ENCODE measurements at regions not wholly inside any gene's neighbourhood (a gene's known extent, or its start where the extent isn't known, plus 50 kb on each side); places are given as distances from the start of the nearest gene placed in this dataset.

GRCh38 chr12:4984344-4984743 lies 59.3 kb upstream of the KCNA5 start:
- no TSS peak for BruUV-seq (replicated peaks)

GRCh38 chr12:4984971-4985370 lies 58.7 kb upstream of the KCNA5 start:
- no peaks in the 10 kb centered on the region for H3K27me3 ChIP-seq (ENCODE audit: control insufficient read depth in 2 of 2, insufficient read depth in 2 of 2, low read length in 2 of 2)
- DNase-seq (ENCODE audit: low read depth, low spot score) (no peak), FAIRE-seq (no peak)
- ChIA-PET POLR2A (no interaction called here), CTCF (no interaction called here)
- H3K36me3 ChIP-seq (ENCODE audit: control insufficient read depth in 2 of 2, extremely low read depth in 1 of 2, insufficient read depth in 2 of 2, low read length in 2 of 2) = no peaks in the 10 kb centered on the region
- no peaks in the 10 kb centered on the region for H3K9me1 ChIP-seq (replicated peaks; ENCODE audit: control insufficient read depth, extremely low read depth, insufficient read depth, low read length)
- no peak overlapping the region for H3K9ac ChIP-seq (replicated peaks; ENCODE audit: extremely low read depth, insufficient read depth, low read length)
- H3K4me2 ChIP-seq (ENCODE audit: insufficient read depth, low read length) = no peak overlapping the region
- intact Hi-C loops (cut with micrococcal nuclease) = no loop called here
- H3K79me2 ChIP-seq (ENCODE audit: control insufficient read depth, insufficient read depth, low read length) = no peaks in the 10 kb centered on the region
- H3K4me1 ChIP-seq (ENCODE audit: control insufficient read depth, extremely low read depth, insufficient read depth, low read length) = no peaks in the 10 kb centered on the region
- no peak overlapping the region for H2AFZ ChIP-seq (ENCODE audit: low read depth, low read length)
- dilution Hi-C loops (cut with MboI; ENCODE audit: extremely low pct_ligation_motif_present, low sequenced_read_pairs) = no loop called here
- no TSS peak for BruUV-seq (replicated peaks)
- H4K20me1 ChIP-seq (replicated peaks; ENCODE audit: control insufficient read depth, extremely low read depth, insufficient read depth, low read length) = no peaks in the 10 kb centered on the region
- no peak overlapping the region for H3K27ac ChIP-seq (ENCODE audit: insufficient read depth, low read depth, low read length)
- H3K9me3 ChIP-seq (replicated peaks; ENCODE audit: control insufficient read depth, insufficient read depth, low read length) = no peaks in the 10 kb centered on the region
- no peak overlapping the region for H3K4me3 ChIP-seq (replicated peaks in 1 of 3; ENCODE audit: insufficient read depth in 1 of 3, low read depth in 1 of 3, low read length in 3 of 3)
- TF ChIP-seq FOS (IDR thresholded peaks at IDR 0.05; ENCODE audit: borderline replicate concordance, insufficient read depth, low read length) = no peak
- TF ChIP-seq POLR2A (IDR thresholded peaks at IDR 0.05; ENCODE audit: low read depth, low read length) = no peak

More at GRCh38 chr12:4984344-4984743, 59.3 kb upstream of the KCNA5 start:
- intact Hi-C loops (cut with micrococcal nuclease) = no loop called here
- Histone ChIP-seq H3K4me2 (ENCODE audit: insufficient read depth, low read length) (no peak overlapping the region), H3K4me1 (ENCODE audit: control insufficient read depth, extremely low read depth, insufficient read depth, low read length) (no peaks in the 10 kb centered on the region), H3K9ac (replicated peaks; ENCODE audit: extremely low read depth, insufficient read depth, low read length) (no peak overlapping the region), H3K9me1 (replicated peaks; ENCODE audit: control insufficient read depth, extremely low read depth, insufficient read depth, low read length) (no peaks in the 10 kb centered on the region), H3K4me3 (replicated peaks in 1 of 3; ENCODE audit: insufficient read depth in 1 of 3, low read depth in 1 of 3, low read length in 3 of 3) (no peak overlapping the region), H4K20me1 (replicated peaks; ENCODE audit: control insufficient read depth, extremely low read depth, insufficient read depth, low read length) (no peaks in the 10 kb centered on the region), H3K79me2 (ENCODE audit: control insufficient read depth, insufficient read depth, low read length) (no peaks in the 10 kb centered on the region), H3K36me3 (ENCODE audit: control insufficient read depth in 2 of 2, extremely low read depth in 1 of 2, insufficient read depth in 2 of 2, low read length in 2 of 2) (no peaks in the 10 kb centered on the region), H3K9me3 (replicated peaks; ENCODE audit: control insufficient read depth, insufficient read depth, low read length) (no peaks in the 10 kb centered on the region), H2AFZ (ENCODE audit: low read depth, low read length) (no peak overlapping the region), H3K27ac (ENCODE audit: insufficient read depth, low read depth, low read length) (no peak overlapping the region), H3K27me3 (ENCODE audit: control insufficient read depth in 2 of 2, insufficient read depth in 2 of 2, low read length in 2 of 2) (no peaks in the 10 kb centered on the region)
- dilution Hi-C loops (cut with MboI; ENCODE audit: extremely low pct_ligation_motif_present, low sequenced_read_pairs) = no loop called here
- DNase-seq (ENCODE audit: low read depth, low spot score) = no peak
- POLR2A ChIA-PET = no interaction called here
- no peak for TF ChIP-seq POLR2AphosphoS5 (IDR thresholded peaks at IDR 0.05; ENCODE audit: insufficient read depth, low read depth, low read length)
- no peak for TF ChIP-seq EZH2 (IDR thresholded peaks at IDR 0.05; ENCODE audit: borderline replicate concordance, low read depth, low read length, severe bottlenecking)
- no peak for TF ChIP-seq GATA2 (IDR thresholded peaks at IDR 0.05; ENCODE audit: insufficient read depth, insufficient read length, low read depth, low read length)
- TF ChIP-seq JUN (IDR thresholded peaks at IDR 0.05; ENCODE audit: borderline replicate concordance, insufficient read depth, insufficient read length, low read depth) = no peak
- TF ChIP-seq MAX (IDR thresholded peaks at IDR 0.05; ENCODE audit: insufficient read depth, insufficient read length) = no peak
- CTCF ChIA-PET = no interaction called here
- FAIRE-seq = no peak
